SK-N-SH (cell line): ENCODE measurements at regions not wholly inside any gene's neighbourhood (a gene's known extent, or its start where the extent isn't known, plus 50 kb on each side); places are given as distances from the start of the nearest gene placed in this dataset.

Experiments
- CTCF ChIP-seq: fragments of 200-600 bp; sonication (generic); IDR thresholded peaks from 2 replicates; pipeline ENCODE4 v1.6.1; 2017; ENCODE audit warnings: antibody characterized with exemption, mild to moderate bottlenecking, moderate library complexity
- EP300 ChIP-seq, 2 experiments: IDR thresholded peaks; 2 replicates each; pipeline versions ENCODE4 v1.4.0 to v1.6.1; 2012; ENCODE audit warnings: borderline replicate concordance in 1 of 2, low read depth in 1 of 2, low read length in 1 of 2
- FOXM1 ChIP-seq: IDR thresholded peaks from 2 replicates; pipeline ENCODE4 v1.4.0; 2012; ENCODE audit warnings: low read depth, mild to moderate bottlenecking
- POLR2AphosphoS5 ChIP-seq: IDR thresholded peaks from 2 replicates; pipeline ENCODE4 v1.6.1; 2012; ENCODE audit warnings: low read depth, low read length
- RAD21 ChIP-seq: IDR thresholded peaks from 2 replicates; pipeline ENCODE4 v1.6.1; 2012; ENCODE audit warnings: mild to moderate bottlenecking, low read length
- TAF1 ChIP-seq: IDR thresholded peaks from 2 replicates; pipeline ENCODE4 v1.6.1; 2012; ENCODE audit warnings: low read depth, mild to moderate bottlenecking, low read length, moderate library complexity, borderline replicate concordance
- YY1 ChIP-seq: IDR thresholded peaks from 2 replicates; pipeline ENCODE4 v1.4.0; 2012; ENCODE audit warnings: low read depth, mild to moderate bottlenecking

DNA sequence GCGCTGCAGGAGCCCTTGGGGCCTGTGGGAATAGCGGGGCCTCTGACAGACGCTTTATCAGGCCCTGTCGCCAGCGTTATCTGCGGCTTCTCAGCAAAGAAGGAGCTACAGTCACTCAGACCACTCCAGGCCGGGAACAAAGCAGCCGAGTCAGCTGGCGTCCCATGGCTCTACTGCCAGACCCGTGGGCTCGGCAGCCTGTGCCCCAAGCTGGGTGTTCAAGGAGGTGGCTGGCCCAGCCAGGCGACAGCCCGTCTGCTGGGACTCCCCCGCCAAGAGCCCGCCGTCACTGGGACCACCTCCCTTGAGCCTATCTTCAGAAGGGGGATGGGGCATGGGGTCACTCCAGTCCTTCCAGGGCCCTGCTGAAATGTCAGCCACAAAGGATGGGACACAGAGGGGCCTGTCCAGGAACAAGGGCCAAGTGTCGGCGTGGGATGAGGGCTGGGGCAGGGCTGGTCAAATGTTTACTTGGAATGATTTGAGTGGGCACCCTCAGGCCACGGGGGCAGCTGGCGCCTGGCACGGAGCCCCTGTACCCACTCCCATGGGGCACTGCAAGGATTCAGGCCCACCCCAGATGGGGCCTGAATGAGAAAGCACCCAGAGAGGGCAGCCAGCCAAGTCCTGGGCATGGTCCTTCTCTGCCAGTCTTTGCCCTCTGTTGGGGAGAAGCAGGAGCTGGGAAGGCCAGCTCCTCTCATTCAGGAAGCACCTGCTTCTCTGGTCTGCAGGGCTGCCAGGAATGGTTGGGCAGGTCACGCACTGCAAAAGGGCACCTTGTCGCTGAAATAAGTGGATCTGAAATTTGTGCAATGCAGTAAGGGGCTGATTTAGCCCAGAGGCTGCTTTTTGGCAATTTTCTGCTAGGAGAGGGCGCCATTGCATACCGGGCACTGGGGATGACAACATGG lies 148.3 kb downstream of the SMAD6 start:
- no peak for TF ChIP-seq YY1
- TF ChIP-seq RAD21 = no peak
- TF ChIP-seq POLR2AphosphoS5 = no peak
- TF ChIP-seq CTCF = no peak
- TF ChIP-seq EP300 (IDR thresholded peaks at IDR 0.05; ENCODE audit: borderline replicate concordance in 1 of 2, low read depth in 1 of 2, low read length in 1 of 2) = no peak
- TF ChIP-seq FOXM1 = no peak
- TF ChIP-seq TAF1 = no peak
